ENCODE measurements at regions not wholly inside any gene's neighbourhood (a gene's known extent, or its start where the extent isn't known, plus 50 kb on each side); places are given as distances from the start of the nearest gene placed in this dataset.

DNA sequence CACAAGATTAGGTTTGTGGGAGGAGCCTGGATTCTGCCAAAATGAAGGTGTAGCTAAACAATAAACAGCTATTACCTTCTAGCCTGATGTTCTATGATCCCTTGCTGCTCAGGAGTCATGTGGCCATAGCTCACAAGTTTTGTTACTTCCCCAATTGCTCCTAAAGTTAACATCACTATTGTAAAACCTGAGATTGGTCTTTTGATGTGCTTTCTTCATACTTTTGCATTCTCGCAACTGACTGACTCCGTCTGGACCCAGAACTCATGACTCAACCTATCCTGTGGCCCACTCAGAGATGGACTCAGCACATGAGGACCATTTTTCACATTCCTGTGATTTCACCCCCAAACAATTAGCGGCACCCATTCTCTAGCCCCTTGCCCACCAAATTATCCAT, 69.1 kb downstream of the PTGS2 start:
- H3K36me3 ChIP-seq (ENCODE audit: control insufficient read depth, insufficient read depth, low read length) = no peaks in the 10 kb centered on the region
- H3K4me3 ChIP-seq (ENCODE audit: low read depth, low read length) = no peak overlapping the region
- TF ChIP-seq, protein P1, sequence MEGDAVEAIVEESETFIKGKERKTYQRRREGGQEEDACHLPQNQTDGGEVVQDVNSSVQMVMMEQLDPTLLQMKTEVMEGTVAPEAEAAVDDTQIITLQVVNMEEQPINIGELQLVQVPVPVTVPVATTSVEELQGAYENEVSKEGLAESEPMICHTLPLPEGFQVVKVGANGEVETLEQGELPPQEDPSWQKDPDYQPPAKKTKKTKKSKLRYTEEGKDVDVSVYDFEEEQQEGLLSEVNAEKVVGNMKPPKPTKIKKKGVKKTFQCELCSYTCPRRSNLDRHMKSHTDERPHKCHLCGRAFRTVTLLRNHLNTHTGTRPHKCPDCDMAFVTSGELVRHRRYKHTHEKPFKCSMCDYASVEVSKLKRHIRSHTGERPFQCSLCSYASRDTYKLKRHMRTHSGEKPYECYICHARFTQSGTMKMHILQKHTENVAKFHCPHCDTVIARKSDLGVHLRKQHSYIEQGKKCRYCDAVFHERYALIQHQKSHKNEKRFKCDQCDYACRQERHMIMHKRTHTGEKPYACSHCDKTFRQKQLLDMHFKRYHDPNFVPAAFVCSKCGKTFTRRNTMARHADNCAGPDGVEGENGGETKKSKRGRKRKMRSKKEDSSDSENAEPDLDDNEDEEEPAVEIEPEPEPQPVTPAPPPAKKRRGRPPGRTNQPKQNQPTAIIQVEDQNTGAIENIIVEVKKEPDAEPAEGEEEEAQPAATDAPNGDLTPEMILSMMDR (IDR thresholded peaks at IDR 0.05; ENCODE audit: insufficient read depth, low read depth, low read length) = no peak
- CTCF ChIA-PET = interaction anchor here (0.7 to 1.2 kb wide), 3 partner anchors 52 to 375 kb away, joined by 3 to 5 read pairs (median 4); partner anchors contain the start of gene PTGS2
- no peak for DNase-seq (ENCODE audit: low read depth)
- POLR2A ChIA-PET = no interaction called here
- no peaks in the 10 kb centered on the region for H3K27me3 ChIP-seq (ENCODE audit: control insufficient read depth, insufficient read depth, low read length)

DNA sequence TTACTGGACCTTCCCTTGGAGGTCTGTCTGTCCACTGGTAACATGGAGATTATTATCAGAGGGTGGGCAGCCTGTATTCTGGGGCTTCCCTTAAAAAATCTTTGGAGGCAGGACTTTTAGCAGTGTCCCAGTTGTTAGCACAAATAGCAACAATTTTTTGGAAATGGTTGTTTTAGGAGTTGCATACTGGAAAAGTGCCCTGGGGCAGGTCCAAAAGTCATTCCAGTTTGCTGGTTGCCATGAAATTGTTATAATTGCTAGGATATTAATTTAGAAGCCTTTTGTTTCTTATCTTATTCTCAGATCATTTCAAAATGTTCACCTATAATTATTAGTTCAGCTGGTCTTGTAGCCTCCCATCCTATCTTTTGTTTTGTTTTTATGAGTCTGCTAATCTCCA, 71.0 kb downstream of the PTGS2 start:
- DNase-seq (ENCODE audit: low read depth) = no peak
- Histone ChIP-seq H3K27me3 (ENCODE audit: control insufficient read depth, insufficient read depth, low read length) (no peaks in the 10 kb centered on the region), H3K36me3 (ENCODE audit: control insufficient read depth, insufficient read depth, low read length) (no peaks in the 10 kb centered on the region), H3K4me3 (ENCODE audit: low read depth, low read length) (no peak overlapping the region)
- ChIA-PET POLR2A (no interaction called here), CTCF (no interaction called here)
- TF ChIP-seq, protein P1 (IDR thresholded peaks at IDR 0.05; ENCODE audit: insufficient read depth, low read depth, low read length) = no peak

DNA sequence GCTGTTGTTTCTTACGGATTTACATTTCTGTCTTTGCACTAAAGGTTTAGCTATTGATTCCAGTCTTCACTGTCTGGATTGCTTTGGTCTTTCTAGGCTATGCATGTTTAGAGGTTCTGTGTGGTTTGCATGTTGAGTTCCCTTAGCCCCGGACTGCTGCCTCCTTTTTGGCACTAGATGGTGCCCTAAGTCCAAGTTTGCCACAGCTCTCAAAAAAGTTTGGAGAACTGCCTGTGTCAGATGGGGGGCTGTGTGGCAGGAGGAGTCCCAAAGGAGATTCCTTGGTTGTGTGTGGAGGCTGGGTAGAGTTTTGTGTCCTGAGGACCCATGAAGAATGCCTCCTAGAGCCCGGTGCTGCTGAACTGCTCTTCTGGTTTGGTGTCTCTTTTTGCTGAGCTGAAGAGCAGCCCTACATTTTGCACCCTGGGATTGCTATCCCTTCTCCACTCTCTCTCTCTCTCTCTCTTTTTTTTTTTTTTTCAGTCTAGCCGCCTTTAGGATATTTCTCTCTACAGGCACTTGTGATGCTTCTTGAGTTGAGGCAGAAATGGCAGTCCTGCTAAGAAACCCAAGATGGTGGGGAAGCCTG, 74.4 kb downstream of the PTGS2 start:
- no peaks in the 10 kb centered on the region for H3K27me3 ChIP-seq (ENCODE audit: control insufficient read depth, insufficient read depth, low read length)
- POLR2A ChIA-PET = no interaction called here
- H3K4me3 ChIP-seq (ENCODE audit: low read depth, low read length) = no peak overlapping the region
- H3K36me3 ChIP-seq (ENCODE audit: control insufficient read depth, insufficient read depth, low read length) = no peaks in the 10 kb centered on the region
- TF ChIP-seq, protein P1 (IDR thresholded peaks at IDR 0.05; ENCODE audit: insufficient read depth, low read depth, low read length) = peak; percentile 70
- DNase-seq (ENCODE audit: low read depth) = no peak
- CTCF ChIA-PET = interaction anchor here (0.6 to 2.3 kb wide), 14 partner anchors 8 to 380 kb away, joined by 3 to 8 read pairs (median 3); partner anchors contain the start of gene PTGS2

DNA sequence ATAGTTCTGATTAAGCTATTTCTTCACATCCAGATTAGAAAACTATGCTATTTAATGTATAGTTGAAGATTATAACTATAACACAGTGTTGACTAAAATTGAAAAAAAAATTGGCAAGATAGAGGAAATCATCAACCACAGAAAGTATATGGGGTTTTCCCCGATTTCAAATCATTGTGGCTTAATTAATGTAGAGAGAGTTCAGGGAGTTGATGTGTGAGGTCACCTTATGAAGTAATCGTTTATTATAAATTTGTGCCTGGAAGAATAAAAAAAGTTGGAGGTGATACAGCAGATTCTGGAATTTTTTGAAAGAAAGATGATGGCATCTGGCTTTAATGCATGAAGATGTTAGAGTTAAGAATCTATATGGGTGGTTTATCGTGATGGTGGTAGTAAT, 84.3 kb downstream of the PTGS2 start:
- TF ChIP-seq, protein P1 (IDR thresholded peaks at IDR 0.05; ENCODE audit: insufficient read depth, low read depth, low read length) = no peak
- no peak for DNase-seq (ENCODE audit: low read depth)
- ChIA-PET CTCF (interaction anchor here (1.2 to 2.1 kb wide), 2 partner anchors 9 to 113 kb away, joined by 3 to 7 read pairs; no protein-coding TSS in a partner anchor), POLR2A (no interaction called here)
- no peaks in the 10 kb centered on the region for H3K27me3 ChIP-seq (ENCODE audit: control insufficient read depth, insufficient read depth, low read length)
- H3K36me3 ChIP-seq (ENCODE audit: control insufficient read depth, insufficient read depth, low read length) = no peaks in the 10 kb centered on the region
- H3K4me3 ChIP-seq (ENCODE audit: low read depth, low read length) = no peak overlapping the region

DNA sequence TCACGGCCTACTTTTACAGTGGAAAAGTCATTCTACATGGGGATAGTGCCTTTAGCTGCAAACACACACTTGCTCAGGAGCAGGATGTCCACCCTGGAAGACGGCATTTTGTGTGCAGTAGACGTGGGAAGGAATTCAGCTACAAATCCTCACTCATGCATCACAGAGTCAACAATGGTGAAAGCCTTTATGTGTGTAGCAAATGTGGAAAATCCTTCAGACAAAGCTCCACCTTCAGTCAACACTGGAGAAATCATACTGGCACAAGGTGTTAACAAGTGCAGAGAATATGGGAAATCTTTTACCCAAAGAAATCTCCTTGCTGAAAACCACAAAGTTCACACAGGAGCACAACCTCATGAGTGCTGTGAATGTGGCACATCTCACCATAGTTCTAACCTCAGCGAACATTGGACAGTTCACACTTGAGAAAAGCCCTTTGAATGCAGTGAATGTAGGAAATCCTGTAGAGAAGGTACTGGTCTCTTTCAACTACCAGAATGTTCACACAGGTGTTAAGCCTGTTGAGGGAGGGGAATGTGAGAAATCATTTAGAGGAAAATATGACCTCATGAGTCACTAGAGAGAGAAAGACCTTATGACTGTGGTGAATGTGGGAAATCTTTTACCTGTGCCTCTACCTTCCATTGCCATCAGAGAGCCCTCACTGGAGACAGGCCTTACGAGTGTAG, 101.8 kb downstream of the PTGS2 start:
- Histone ChIP-seq H3K36me3 (ENCODE audit: control insufficient read depth, insufficient read depth, low read length) (no peaks in the 10 kb centered on the region), H3K27me3 (ENCODE audit: control insufficient read depth, insufficient read depth, low read length) (no peaks in the 10 kb centered on the region), H3K4me3 (ENCODE audit: low read depth, low read length) (no peak overlapping the region)
- CTCF ChIA-PET = interaction anchor here (1.0 kb wide), 1 partner anchor 28 kb away, joined by 3 read pairs; no protein-coding TSS in a partner anchor
- no peak for DNase-seq (ENCODE audit: low read depth)
- TF ChIP-seq, protein P1 (IDR thresholded peaks at IDR 0.05; ENCODE audit: insufficient read depth, low read depth, low read length) = no peak
- POLR2A ChIA-PET = no interaction called here
